ENCODE measurements at regions not wholly inside any gene's neighbourhood (a gene's known extent, or its start where the extent isn't known, plus 50 kb on each side); places are given as distances from the start of the nearest gene placed in this dataset.

DNA sequence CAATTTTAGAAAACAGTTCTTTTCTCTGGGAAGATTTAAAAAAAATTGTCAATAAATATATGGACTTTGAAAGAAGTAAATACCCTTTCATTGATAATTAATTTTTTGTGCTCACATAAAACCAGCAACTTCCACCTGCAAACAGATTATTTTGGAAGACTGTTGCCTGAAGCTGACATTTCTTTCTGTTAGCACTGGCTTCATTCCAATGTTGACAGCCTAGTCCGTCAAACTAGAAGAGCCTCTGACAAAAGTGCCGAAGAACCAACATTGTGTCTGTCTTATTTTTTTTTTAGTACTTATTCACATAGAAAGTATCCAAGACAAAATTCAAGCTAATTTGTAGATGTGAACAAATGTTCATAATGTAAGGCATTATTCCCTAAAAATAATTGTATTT is 108.6 kb upstream of the TMEM161B start:
- no peaks in the 10 kb centered on the region for H3K27me3 ChIP-seq (ENCODE audit: control insufficient read depth, insufficient read depth, low read length)
- H3K4me3 ChIP-seq (replicated peaks in 1 of 4; ENCODE audit: control extremely low read depth in 1 of 4, insufficient read depth in 1 of 4, low read depth in 3 of 4, low read length in 4 of 4), result no peak overlapping the region
- H3K9me3 ChIP-seq (ENCODE audit: control insufficient read depth, insufficient read depth, low read depth, low read length), result no peaks in the 10 kb centered on the region
- no peaks in the 10 kb centered on the region for H3K4me1 ChIP-seq (ENCODE audit: control insufficient read depth, extremely low read depth, insufficient read depth, low read length)
- DNase-seq (ENCODE audit: low read depth in 2 of 2), result no peak
- no peak overlapping the region for H3K9ac ChIP-seq (ENCODE audit: insufficient read depth, low read length)
- no peaks in the 10 kb centered on the region for H3K36me3 ChIP-seq (ENCODE audit: control insufficient read depth, insufficient read depth, low read length)
- no peaks in the 10 kb centered on the region for H4K20me1 ChIP-seq (ENCODE audit: control insufficient read depth, extremely low read depth, insufficient read depth, low read length)
- H3K79me2 ChIP-seq (ENCODE audit: control insufficient read depth, insufficient read depth, low read length), result no peaks in the 10 kb centered on the region
- no peak overlapping the region for H3K4me2 ChIP-seq (ENCODE audit: extremely low read depth, insufficient read depth, low read length)
- H3K27ac ChIP-seq (ENCODE audit: insufficient read depth, low read length), result no peak overlapping the region
- H2AFZ ChIP-seq (ENCODE audit: low read length), result no peak overlapping the region
- TF ChIP-seq CTCF (conservative IDR thresholded peaks at IDR 0.05 in 1 of 2, IDR thresholded peaks at IDR 0.05 in 1 of 2; ENCODE audit: low read depth in 1 of 2, low read length in 2 of 2) (no peak), EZH2 (IDR thresholded peaks at IDR 0.05; ENCODE audit: low read length, missing control alignments) (no peak)

GRCh38 chr5:88376728-88377127 is 108.1 kb upstream of the TMEM161B start:
- no peak overlapping the region for H3K9ac ChIP-seq (ENCODE audit: insufficient read depth, low read length)
- no peaks in the 10 kb centered on the region for H4K20me1 ChIP-seq (ENCODE audit: control insufficient read depth, extremely low read depth, insufficient read depth, low read length)
- no peak overlapping the region for H3K27ac ChIP-seq (ENCODE audit: insufficient read depth, low read length)
- no peak overlapping the region for H3K4me2 ChIP-seq (ENCODE audit: extremely low read depth, insufficient read depth, low read length)
- no peak for TF ChIP-seq CTCF (conservative IDR thresholded peaks at IDR 0.05 in 1 of 2, IDR thresholded peaks at IDR 0.05 in 1 of 2; ENCODE audit: low read depth in 1 of 2, low read length in 2 of 2)
- H3K36me3 ChIP-seq (ENCODE audit: control insufficient read depth, insufficient read depth, low read length), result no peaks in the 10 kb centered on the region
- DNase-seq (ENCODE audit: low read depth in 2 of 2), result no peak
- H2AFZ ChIP-seq (ENCODE audit: low read length), result no peak overlapping the region
- H3K9me3 ChIP-seq (ENCODE audit: control insufficient read depth, insufficient read depth, low read depth, low read length), result no peaks in the 10 kb centered on the region
- H3K27me3 ChIP-seq (ENCODE audit: control insufficient read depth, insufficient read depth, low read length), result no peaks in the 10 kb centered on the region
- H3K4me1 ChIP-seq (ENCODE audit: control insufficient read depth, extremely low read depth, insufficient read depth, low read length), result no peaks in the 10 kb centered on the region
- no peaks in the 10 kb centered on the region for H3K79me2 ChIP-seq (ENCODE audit: control insufficient read depth, insufficient read depth, low read length)
- H3K4me3 ChIP-seq (replicated peaks in 1 of 4; ENCODE audit: control extremely low read depth in 1 of 4, insufficient read depth in 1 of 4, low read depth in 3 of 4, low read length in 4 of 4), result no peak overlapping the region

GRCh38 chr5:88374391-88374790 is 105.7 kb upstream of the TMEM161B start:
- no peak for DNase-seq (ENCODE audit: low read depth in 2 of 2)
- H3K79me2 ChIP-seq (ENCODE audit: control insufficient read depth, insufficient read depth, low read length), result no peaks in the 10 kb centered on the region
- H3K36me3 ChIP-seq (ENCODE audit: control insufficient read depth, insufficient read depth, low read length), result no peaks in the 10 kb centered on the region
- H3K4me1 ChIP-seq (ENCODE audit: control insufficient read depth, extremely low read depth, insufficient read depth, low read length), result no peaks in the 10 kb centered on the region
- no peaks in the 10 kb centered on the region for H3K27me3 ChIP-seq (ENCODE audit: control insufficient read depth, insufficient read depth, low read length)
- no peak overlapping the region for H2AFZ ChIP-seq (ENCODE audit: low read length)
- H3K27ac ChIP-seq (ENCODE audit: insufficient read depth, low read length), result no peak overlapping the region
- H4K20me1 ChIP-seq (ENCODE audit: control insufficient read depth, extremely low read depth, insufficient read depth, low read length), result no peaks in the 10 kb centered on the region
- H3K4me2 ChIP-seq (ENCODE audit: extremely low read depth, insufficient read depth, low read length), result no peak overlapping the region
- TF ChIP-seq EZH2 (IDR thresholded peaks at IDR 0.05; ENCODE audit: low read length, missing control alignments), result no peak
- no peaks in the 10 kb centered on the region for H3K9me3 ChIP-seq (ENCODE audit: control insufficient read depth, insufficient read depth, low read depth, low read length)
- H3K9ac ChIP-seq (ENCODE audit: insufficient read depth, low read length), result no peak overlapping the region
- no peak overlapping the region for H3K4me3 ChIP-seq (replicated peaks in 1 of 4; ENCODE audit: control extremely low read depth in 1 of 4, insufficient read depth in 1 of 4, low read depth in 3 of 4, low read length in 4 of 4)

Data from fibroblast of lung (primary cell).